Dermis blood vessel endothelial cell (primary cell): ENCODE measurements at regions not wholly inside any gene's neighbourhood (a gene's known extent, or its start where the extent isn't known, plus 50 kb on each side); places are given as distances from the start of the nearest gene placed in this dataset.

Experiments used
- DNase-seq: peaks from one replicate; pipeline ENCODE4 v3.0.0; 2010

DNA sequence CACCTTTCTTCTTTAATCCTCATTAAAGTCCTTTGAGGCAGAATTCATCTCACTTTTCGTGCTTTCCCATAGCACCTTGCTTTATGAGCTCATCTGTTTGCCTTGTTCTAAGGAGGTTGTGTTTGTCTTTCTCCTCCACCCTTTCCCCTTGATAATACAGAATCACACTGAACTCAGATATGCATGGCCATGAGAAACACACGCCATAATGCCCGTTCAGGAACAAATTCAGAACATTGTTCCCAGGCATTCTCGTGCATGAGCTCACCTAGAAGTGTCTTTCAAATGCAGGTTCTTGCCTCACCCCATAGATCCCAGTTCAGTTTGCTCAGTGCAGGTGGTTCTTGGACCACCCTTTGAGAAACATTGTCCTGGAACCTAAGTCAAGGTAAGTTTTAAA, 71.1 kb downstream of the TMEM114 start:
- no peak for DNase-seq

DNA sequence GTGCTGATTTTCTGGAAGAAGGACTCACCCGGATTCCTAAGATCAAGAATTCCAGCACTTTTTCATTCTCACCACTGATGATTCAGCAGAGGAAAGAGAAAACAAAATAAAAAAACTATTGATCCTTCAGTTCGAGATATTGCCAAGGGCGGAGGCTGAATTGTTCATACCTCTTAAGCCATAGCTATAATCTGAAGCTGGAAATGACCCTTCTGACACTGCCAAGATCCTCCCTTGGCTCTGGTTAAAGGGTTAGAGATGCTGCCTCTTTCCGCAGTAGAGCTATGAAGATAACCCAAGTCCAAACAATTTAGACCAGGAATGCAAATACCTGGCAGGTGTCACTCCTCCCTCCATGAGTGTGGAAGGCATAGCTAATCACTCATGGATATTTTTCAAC, 73.0 kb downstream of the TMEM114 start:
- DNase-seq = no peak

DNA sequence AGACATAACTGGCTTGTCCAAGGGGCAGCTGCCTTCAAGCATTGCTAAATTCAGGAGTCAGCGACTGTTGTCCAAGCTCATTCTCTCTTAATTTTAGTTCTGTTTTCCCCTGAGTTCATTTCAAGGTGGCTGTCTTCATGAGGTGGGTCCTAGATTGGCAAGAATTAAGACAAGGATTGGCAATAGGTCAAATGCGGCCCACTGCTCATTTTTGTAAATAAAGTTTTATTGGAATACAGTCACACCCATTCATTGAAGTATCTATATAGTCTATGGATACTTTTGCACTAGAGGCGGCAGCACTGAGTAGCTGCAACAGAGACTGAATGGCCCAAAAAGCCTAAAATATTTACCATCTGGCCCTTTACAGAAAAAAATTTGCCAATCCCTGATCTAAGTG, 73.8 kb downstream of the TMEM114 start:
- no peak for DNase-seq

DNA sequence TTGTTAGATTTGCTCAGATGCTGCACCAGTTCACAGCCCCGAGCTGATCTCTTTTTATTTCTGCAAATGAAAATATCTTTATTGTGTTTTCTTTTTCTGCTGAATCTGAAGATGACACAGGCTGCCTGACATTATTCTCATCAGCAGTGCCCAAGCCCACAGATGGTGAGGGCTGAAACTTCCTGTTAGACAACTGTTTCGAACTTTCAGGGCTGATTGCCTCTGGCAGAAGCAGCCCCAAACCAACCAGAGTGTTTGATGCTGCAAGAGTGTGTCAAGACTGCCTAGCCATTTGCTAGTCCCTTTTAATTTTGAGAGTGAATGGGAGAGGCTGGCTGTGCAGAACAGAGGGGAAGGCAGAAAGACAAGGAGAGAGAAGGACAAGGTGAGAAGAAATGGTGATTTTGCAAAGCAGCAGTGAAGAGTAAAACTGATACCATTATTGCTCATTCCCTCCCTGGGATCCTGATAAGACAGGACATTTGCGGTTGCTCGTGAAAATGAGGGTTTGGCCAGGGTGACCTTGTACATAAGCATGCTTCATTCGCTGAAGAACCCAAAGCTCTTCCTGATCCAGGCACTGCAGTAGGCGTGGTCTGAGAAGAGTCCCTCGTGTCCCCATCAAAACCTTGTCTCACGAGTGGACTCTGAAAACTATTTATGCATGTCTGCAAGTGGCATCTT, 77.2 kb downstream of the TMEM114 start:
- no peak for DNase-seq

DNA sequence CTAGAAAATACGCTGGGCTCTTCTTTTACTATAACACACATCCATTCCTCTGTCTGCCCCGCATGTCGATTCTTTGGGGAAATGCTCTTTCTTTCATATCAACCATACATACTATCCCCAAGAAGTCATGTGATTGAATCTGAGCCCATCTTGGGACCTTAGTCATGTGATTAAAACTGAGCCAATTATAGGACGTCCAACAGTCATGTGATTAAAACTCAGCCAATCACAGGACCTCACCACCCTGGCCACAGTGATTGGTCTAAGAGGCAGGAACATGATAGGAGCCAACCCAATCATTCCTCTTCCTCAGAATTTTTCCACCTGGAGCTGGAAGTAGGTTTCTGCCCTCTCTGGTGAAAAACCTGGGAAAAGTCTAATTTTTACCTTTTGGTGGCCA, 78.8 kb downstream of the TMEM114 start:
- no peak for DNase-seq

DNA sequence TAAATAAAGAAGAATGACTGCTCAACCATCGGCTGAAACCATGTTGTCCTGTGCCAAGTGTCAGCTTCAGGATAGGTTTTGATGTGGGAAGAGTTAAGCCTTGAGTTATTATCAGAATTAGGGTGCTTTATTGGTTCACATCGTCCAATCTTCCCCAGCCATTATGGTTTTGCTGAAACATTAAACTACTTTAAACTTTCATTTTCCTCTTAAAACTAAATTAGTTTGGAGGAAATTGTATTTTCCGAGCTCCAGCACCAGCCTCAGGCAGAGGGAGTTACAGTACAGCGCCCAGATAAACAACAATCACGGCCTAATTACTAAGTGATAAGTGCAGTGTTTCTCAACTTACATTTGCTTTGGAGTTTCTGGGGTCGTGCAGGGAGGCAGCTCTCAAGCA, 80.2 kb downstream of the TMEM114 start:
- no peak for DNase-seq

DNA sequence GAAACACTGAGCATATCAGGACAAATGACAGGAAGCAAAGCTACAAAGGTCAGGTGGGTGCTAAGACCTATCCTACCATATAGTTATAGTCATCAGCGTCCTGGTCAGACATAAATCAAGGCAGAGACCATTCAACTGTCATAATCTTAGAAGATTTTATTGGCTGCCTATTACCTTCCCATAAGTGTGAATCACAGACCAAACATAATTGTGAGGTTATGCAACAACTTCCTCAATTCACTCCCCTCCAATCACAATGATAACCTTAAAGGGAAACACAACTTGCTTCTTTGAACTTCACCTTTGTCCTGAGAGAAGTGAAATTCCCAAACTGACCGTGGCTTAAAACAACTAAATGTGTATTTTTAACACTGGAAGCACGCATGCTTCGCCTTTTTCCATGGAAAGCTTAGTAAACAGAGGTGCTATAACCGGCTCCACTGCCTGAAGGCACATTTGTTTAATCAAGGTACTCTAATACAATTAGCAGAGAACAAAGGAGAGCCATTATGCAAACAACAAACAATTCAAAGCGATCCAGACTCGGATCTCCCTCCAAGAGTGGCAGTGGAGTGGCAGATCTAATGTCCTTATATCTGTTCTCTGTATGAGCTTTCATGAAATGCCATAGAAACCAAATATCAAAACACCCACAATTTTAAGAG, 84.9 kb downstream of the TMEM114 start:
- DNase-seq = no peak

DNA sequence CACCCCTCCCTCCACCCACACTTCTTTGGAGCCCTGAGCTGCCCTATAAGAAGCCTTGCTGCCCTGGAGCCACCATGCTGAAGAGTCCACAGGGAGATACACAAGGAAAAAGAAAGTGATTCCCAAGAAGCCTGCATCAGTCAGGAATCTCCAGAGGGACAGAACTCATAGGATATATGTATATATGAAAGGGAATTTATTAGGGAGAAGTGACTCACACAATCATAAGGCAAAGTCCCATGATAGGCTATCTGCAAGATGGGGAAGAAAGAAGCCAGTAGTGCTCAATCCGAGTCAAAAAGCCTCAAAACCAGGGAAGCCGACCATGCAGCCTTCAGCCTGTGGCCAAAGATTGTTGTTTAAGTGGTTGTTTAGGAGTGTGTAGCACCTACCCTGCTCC, 87.9 kb downstream of the TMEM114 start:
- no peak for DNase-seq

DNA sequence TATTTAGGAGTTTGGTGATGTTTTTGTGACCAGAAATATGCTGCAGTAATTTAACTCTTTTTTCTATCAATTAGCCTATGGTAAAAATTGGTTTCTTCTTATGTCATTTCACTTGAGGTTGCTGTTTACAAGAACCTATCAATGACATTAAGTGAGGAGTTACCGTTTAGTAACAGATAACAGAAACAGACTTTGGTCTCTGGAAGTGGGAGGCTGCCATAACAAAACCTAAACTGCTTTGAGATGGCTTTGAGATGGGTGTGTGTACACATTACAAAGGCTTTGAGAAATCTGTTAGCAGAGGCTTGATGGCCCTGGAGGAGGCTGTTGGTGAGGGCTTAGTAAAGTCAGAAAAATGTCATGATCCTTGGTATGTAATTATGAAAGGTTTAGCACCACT, 90.0 kb downstream of the TMEM114 start:
- DNase-seq = no peak

DNA sequence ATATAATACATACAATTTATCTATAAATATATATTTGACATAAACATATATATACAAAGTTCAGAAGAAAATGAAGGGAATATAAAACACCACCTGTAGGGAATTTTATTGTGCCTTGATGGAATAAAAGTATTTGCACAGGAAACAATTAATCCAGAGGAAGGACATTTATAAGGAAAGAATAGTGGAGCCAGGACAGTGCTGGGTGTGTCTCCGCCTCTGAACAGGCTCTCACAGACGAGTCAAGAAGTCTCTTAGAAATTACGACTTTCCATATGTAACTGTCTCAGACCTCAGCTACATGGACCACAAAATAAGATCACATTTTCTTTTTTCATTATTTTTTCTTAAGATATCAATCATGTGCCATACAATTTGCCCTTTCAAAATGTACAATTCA, 93.9 kb downstream of the TMEM114 start:
- no peak for DNase-seq

DNA sequence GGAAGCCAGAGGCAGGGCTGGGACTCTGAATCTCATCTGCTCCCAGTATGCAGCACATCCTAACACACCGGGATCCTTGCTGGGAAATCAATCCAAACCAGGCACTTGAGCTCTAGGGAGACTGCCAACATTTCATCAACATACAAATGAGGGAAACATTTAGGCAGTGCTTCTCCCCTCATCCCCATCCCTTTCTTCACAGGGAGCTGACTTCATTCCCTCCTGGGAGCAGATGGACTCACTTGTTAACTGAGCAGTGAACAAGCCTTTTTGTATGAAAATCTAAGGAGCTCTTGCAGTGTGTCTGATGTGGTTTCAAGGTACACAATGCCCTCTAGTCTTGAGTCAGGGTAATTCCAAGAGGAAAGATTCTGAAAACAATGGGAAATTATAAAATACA, 96.3 kb downstream of the TMEM114 start:
- no peak for DNase-seq

DNA sequence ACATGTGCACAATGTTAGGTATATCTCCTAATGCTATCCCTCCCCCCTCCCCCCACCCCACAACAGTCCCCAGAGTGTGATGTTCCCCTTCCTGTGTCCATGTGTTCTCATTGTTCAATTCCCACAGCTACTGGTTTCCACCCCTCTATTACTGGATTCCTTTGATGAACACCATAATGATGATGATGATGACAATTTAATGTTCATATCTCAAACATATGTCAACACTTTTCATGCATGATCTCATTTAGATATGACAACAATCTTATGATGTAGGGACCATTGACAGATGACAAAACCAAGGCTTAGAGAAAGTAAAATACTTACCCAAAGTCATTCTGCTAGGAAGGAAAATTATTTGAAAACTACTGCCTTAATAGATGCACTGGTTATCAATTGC, 97.6 kb downstream of the TMEM114 start:
- DNase-seq = no peak

DNA sequence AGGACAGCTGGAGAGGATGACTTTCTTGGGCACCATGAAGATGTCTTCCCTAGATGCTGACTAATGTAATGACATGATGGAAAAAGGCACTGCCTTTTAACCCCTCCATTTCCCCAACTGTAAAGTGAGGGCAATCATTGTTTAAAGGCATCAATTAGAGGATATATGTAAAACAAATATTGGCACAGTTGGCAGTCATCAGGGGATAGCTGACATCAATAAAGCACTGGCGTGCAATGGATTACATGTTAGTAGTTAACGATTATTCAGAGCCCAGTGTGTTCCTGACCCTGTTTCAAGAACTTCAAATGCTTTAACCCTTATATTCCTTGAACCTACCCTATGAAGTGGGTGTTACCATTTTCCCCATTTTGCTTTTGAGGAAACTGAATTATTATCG, 100.7 kb downstream of the TMEM114 start:
- no peak for DNase-seq

DNA sequence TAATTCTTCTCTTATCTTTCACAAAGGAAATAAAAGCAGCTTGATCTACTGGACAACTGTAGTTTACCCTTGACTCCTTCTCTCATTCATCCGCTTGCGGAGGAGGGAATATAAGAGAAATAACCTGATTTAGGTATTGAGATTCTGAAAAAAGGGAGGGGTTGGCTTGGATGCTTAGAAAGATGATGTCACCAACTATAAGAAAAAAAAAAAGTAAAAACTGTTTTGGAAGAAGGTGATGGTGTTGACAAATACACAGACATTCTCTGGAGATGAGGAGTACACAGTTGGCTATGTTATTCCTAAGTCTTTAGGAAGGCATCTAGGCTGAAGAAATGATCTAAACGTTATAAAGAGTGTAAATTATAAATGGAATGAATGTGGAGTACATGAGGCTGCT, 103.3 kb downstream of the TMEM114 start:
- DNase-seq = no peak

DNA sequence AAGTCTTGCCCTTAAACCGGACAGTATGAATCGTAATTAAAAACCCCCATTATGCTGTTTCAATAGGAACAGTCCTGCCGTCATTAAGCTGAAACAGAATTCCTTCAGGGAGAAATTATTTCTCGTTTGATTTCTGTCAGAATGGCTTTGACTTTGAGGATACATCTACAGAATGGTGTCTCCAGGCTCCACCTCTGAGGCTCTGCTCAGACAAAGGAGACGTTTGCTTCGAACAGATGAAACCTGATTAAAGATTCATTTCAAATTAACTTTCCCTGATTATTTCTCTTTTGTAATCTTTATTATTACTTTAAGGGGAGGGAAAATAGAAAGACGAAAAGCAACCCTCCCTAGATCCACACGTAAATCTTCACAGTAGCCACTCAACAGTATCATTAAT, 106.9 kb downstream of the TMEM114 start:
- no peak for DNase-seq

DNA sequence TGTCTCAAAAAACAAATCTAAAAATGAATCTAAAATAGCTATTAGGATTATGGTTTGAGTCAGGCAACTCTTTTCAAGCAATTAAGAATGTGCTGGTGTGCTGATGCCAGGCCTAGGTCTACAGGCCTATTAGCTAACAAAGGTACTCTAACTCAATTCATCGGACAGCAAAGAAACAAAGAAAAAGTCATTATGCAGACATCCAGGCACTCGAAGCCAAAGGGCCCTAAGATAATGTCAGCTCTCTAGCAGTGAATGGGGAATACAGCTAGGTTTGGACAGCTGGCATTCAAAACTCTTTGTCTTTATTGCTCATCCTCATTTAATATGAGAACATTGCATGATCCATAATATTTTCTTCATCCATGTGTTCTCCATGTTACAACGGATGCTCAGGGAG, 108.5 kb downstream of the TMEM114 start:
- no peak for DNase-seq

DNA sequence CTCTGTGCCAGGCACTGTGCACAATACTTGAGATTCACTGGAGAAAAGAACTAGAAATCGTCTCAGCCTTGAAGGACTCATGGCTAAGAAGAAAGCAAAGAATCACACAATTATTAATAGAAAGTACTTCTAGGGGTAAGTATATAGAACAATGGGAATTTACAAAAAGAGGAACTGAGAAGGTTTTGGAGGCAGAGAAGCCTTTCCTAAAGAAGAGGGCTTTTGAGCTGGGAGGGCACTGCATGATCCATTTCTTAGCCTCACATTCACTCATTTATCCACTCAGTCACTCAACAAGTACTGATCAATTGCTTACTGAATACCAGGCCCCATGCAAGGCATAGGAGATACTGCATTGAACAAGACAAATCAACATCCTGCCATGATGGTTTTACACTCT, 113.5 kb downstream of the TMEM114 start:
- DNase-seq = no peak

DNA sequence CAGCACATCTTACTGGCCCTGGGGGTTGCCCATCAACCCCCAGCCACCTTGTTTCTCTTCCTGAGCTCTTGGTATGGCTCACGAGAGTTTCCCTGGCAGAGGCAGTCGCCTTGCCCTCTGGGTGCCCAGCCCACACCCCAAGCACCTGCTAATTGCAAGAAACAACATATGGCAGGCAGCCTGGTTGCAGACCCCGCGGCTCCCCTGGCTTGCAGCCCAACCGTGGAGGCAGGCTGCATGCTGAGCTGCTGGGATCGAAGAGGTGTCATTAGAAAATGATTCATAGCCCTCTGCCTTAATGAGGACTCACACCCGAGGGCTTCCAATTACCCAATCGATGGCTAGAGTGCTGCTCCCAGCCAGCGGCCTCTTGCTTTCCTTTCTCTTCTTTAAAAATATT, 115.7 kb downstream of the TMEM114 start:
- no peak for DNase-seq

DNA sequence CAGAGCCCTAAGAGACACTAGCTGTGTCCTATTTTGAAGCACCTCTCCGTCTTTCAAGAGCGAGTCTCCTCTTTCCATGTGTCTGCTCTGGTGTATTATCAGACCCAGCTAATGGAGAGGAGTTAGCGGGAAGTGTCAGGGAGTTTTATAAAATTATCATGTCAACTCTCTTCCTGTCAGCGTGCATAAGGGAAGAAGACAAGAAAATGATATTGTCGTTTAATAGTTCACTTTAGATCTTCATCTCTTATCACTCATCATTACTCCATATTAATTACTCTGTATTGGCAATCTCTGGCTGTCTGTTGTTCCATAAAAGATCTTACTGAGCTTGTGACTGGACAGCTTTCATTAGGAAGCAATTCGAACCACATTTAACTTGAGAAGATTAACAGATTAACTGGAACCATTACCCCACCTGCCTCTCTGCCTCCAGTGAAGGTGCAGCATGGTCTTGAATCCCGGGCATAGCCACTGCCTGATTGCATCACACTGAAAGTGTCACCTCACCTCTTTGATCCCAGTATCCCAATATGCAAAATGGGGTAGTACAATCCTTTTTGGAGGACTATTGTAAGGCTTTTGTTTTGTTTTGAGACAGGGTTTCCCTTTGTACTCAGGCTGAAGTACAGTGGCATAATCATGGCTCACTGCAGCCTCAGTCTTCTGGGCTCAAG, 121.1 kb downstream of the TMEM114 start:
- no peak for DNase-seq

DNA sequence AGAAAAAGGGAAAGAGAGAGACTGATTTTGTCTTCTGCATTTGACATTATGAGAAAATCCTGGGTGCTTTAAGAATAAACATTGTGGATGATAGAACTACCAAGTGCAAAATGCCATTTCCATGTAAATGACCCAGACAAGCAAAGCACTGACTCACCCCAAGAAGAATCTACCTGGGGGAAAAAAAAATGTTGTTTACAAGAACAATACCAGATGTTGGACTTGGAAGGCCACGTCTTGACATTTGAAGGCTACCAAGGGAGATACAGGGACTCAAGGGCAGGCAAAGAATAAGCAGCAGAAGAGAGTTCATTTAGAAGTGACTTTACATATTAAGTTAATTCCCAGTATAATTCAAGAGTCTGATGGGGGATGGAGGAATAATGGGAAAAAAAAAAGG, 125.3 kb downstream of the TMEM114 start:
- DNase-seq = no peak

DNA sequence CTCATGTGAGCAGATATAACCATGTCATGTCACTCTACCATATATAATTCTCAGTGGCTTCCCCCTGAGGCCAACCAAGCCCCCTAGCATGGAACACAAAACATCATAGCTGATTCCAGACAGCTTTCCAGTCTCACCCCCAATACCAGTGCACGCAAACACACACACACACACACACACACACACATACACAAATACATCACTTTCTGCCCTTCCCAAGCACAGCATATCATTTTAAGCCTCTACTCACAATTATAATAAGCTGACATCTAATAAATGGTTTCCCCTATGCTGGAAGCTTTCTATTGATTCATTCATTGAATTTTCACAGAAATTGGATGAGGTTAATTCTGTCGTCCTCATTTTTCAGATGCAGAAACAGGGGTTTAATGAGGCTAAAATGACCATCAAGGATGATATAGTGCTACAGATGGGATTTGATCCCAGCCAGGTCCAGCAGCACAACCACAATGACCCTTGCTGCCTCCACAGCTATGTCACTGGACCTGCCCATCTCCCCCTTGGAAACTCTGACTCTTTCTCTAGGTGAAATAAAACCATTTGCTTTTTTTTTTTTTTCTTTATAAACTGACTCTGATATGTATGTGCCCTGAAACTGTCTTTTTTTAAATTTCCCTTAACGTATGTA, 131.1 kb downstream of the TMEM114 start:
- DNase-seq = no peak

DNA sequence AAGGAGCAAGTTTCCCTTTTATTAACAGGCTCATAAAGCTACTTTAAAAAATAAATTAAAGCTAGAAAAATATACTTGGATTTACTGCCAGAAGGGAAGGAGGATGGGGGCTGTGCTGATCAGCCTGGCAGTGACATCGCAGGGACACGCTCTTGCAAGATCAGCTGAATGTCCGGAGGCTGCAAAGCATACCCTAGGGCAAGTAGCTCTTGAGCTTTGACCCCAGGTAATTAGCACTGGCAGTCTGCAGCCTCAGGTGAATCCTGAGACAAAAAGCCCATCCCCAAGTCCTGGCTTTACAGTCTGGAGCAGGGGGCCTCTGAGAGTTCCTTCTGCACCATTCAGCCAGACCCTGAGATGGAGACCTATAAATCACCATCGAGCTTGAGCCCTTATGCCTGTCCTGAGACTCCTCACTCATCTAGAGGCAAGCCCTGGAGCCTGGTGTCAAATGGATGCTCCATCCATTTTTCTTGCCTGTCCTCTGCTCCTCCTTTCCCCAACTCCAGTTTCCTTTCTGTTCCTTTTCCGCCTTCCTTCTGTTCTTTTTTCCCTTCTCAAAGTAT, 131.7 kb downstream of the TMEM114 start:
- no peak for DNase-seq

DNA sequence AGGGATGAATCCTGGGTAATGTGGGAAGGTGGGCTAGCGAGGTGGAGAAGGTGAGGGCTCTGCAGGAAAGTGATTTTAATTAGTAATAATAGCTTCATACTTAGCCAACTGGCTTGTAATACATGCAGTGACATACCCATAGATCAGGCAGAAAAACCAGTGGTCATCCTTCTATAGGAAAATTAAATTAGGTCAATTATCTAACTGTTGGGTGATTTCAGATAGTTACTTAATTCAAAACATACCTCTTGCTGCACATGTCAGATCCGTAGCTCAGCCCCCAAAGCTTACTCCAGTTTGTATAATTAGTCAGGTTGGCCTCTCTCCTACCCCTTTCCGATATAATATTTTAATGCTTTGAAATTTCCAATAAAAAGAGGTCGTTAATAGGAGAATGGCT, 137.0 kb downstream of the TMEM114 start:
- DNase-seq = no peak

DNA sequence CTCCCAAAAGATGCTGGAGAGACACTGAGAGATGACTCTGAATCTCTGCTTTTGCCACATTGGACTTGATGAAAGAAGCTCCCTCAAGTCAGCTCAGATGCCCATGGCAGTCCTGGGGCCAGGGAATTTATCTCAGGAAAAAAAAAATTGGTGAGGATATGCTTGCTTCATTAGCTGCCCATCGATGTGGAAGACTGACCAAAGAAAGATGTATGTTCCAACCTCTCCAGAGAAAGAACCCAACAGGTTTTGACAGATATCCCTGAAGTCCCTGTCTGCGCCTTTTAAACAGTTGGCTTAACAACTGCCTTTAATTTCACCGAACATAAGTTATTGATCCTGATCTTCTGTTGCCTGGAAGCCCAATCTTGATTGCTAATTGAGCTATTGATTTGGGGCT, 137.4 kb downstream of the TMEM114 start:
- no peak for DNase-seq
